Parathyroid adenoma (tissue), 2 donors: ENCODE measurements at regions not wholly inside any gene's neighbourhood (a gene's known extent, or its start where the extent isn't known, plus 50 kb on each side); places are given as distances from the start of the nearest gene placed in this dataset.

Experiments used
- H2AFZ ChIP-seq: fragments of 300-600 bp; sonication (generic); one replicate; pipeline ENCODE4 v1.7.0; 2017; ENCODE audit warnings: antibody characterized with exemption, mild to moderate bottlenecking
- H3K27ac ChIP-seq: fragments of 300-600 bp; sonication (generic); one replicate; pipeline ENCODE4 v1.7.0; 2017
- H3K27me3 ChIP-seq: fragments of 300-600 bp; sonication (generic); one replicate; pipeline ENCODE4 v1.7.0; 2017; ENCODE audit warnings: low read length; ENCODE audit not compliant: control insufficient read depth, insufficient read depth
- H3K36me3 ChIP-seq: fragments of 300-600 bp; sonication (generic); one replicate; pipeline ENCODE4 v1.7.0; 2017; ENCODE audit warnings: low read length; ENCODE audit not compliant: control insufficient read depth, insufficient read depth
- H3K4me1 ChIP-seq: fragments of 300-600 bp; sonication (generic); one replicate; pipeline ENCODE4 v1.7.0; 2017; ENCODE audit warnings: control low read depth
- H3K4me2 ChIP-seq: fragments of 300-600 bp; sonication (generic); one replicate; pipeline ENCODE4 v1.7.0; 2017; ENCODE audit warnings: low read length
- H3K4me3 ChIP-seq: fragments of 300-600 bp; sonication (generic); one replicate; pipeline ENCODE4 v1.7.0; 2017; ENCODE audit warnings: low read depth, low read length
- H3K79me2 ChIP-seq: fragments of 300-600 bp; sonication (generic); one replicate; pipeline ENCODE4 v1.7.0; 2017; ENCODE audit warnings: control low read depth
- H3K9ac ChIP-seq: fragments of 300-600 bp; sonication (generic); one replicate; pipeline ENCODE4 v1.7.0; 2017; ENCODE audit warnings: mild to moderate bottlenecking
- H3K9me3 ChIP-seq: fragments of 300-600 bp; sonication (generic); one replicate; pipeline ENCODE4 v1.7.0; 2017; ENCODE audit warnings: low read length; ENCODE audit not compliant: control insufficient read depth
- TF ChIP-seq, protein P1 (sequence below): fragments of 300-600 bp; sonication (generic); IDR thresholded peaks from one replicate; pipeline ENCODE4 v1.7.0; 2017; ENCODE audit warnings: antibody characterized with exemption, mild to moderate bottlenecking
- donor health status: primary hyperparathyroidism.

DNA sequence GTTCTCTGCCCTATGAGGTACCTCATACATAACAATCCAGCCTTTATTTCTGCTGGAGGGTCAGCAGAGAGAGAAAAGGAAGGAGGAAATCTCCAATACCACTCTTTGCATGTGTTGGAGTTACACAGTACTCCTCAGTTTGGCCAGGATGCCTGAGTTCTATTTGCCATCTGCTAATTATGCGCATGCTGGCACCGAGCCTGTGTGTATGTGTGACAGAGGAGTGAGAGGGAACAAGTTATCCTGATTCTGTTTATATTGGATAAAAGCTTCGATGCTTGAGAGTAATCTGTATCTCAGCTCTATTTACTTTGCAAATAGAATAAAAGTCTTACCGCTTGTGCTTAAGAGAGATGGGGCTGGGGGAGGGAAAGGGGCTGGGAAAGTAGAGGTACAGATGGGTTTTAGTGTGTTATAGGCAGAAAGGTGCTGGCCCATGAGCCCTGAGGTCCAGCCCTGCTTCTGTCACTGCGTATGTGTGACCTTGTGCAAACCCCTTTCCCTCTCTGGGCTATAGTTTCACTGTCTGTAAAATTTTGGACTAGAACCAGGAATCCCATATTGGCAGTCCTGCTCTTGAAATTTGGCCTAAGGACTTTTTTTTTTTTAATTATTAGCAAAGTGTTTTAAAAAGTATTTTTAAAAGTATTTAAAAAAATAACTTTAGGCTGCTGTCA lies 54.5 kb upstream of the PLXNA2 start:
- H2AFZ ChIP-seq = no peak overlapping the region
- no peaks in the 10 kb centered on the region for H3K36me3 ChIP-seq
- H3K4me1 ChIP-seq = no peaks in the 10 kb centered on the region
- H3K4me2 ChIP-seq = no peak overlapping the region
- no peak overlapping the region for H3K9ac ChIP-seq
- TF ChIP-seq, protein P1, sequence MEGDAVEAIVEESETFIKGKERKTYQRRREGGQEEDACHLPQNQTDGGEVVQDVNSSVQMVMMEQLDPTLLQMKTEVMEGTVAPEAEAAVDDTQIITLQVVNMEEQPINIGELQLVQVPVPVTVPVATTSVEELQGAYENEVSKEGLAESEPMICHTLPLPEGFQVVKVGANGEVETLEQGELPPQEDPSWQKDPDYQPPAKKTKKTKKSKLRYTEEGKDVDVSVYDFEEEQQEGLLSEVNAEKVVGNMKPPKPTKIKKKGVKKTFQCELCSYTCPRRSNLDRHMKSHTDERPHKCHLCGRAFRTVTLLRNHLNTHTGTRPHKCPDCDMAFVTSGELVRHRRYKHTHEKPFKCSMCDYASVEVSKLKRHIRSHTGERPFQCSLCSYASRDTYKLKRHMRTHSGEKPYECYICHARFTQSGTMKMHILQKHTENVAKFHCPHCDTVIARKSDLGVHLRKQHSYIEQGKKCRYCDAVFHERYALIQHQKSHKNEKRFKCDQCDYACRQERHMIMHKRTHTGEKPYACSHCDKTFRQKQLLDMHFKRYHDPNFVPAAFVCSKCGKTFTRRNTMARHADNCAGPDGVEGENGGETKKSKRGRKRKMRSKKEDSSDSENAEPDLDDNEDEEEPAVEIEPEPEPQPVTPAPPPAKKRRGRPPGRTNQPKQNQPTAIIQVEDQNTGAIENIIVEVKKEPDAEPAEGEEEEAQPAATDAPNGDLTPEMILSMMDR = no peak
- no peaks in the 10 kb centered on the region for H3K9me3 ChIP-seq
- no peak overlapping the region for H3K27ac ChIP-seq
- no peak overlapping the region for H3K4me3 ChIP-seq
- no peaks in the 10 kb centered on the region for H3K79me2 ChIP-seq
- H3K27me3 ChIP-seq = no peaks in the 10 kb centered on the region

DNA sequence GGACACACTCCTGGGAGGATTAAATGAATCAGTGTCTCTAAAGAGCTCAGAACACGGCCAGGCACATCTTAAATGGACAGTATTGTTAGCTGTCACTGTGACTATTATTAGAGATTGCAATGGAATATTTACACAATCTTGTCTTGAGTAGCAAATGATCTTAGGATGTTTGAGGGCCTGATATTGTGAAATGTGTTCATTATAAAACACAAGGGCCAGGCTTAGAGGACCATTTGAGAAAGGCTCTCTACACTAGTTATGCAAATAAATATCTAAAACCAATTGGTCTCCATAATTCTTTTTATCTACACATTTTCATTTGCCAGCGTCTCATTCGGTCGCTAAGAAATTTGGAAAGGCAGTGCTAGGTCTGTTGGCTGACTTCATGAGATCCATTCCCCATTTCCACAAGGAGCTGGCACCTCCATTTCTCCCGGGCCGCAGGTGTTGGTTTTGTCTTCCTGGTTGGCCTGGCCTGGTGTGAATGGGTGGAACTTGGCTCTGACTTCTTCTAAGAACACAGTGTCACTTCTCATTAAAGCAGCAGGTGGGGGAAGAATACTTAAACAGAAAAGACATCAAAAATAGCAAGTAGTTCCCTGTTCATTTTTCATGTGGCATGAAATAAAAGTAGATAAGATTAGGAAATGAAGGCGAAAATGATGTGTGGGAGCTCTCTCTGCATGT lies 56.0 kb upstream of the PLXNA2 start:
- TF ChIP-seq, protein P1 = no peak

DNA sequence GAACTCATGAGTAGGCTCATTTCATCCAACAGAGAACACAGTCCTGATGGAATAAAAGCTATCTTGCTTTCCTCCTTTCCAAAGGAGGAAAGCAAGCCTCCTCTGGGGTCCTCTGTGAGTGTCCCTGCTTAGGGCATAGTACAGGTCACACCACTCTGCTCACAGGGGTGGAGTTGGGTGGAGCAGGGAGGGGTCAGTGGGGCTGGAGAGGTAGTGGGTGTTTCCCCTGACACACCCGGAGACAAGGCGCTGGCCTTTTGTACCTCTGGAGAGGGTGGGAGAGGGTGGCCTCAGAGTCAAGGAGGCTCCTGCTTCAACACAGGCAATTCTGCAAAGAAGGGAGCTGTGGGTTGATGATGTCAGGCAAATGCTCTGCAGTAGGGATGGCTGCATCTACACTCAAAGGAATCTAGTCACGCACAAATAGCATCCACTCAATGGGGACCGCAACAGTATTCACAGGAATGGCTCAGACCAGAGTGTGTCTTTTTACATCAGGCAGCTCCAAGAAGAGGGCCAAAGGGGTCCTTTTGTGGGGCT lies 58.6 kb upstream of the PLXNA2 start:
- TF ChIP-seq, protein P1 = no peak
- Histone ChIP-seq H3K36me3 (no peaks in the 10 kb centered on the region), H3K9ac (no peak overlapping the region), H3K9me3 (no peaks in the 10 kb centered on the region), H3K27me3 (no peaks in the 10 kb centered on the region), H3K79me2 (no peaks in the 10 kb centered on the region), H3K4me2 (no peak overlapping the region), H2AFZ (no peak overlapping the region), H3K4me3 (no peak overlapping the region), H3K27ac (no peak overlapping the region), H3K4me1 (no peaks in the 10 kb centered on the region)

More for the DNA sequence above, 56.0 kb upstream of the PLXNA2 start:
- Histone ChIP-seq H3K4me2 (no peak overlapping the region), H3K4me1 (no peaks in the 10 kb centered on the region), H3K27me3 (no peaks in the 10 kb centered on the region), H3K27ac (no peak overlapping the region), H2AFZ (no peak overlapping the region), H3K9ac (no peak overlapping the region), H3K36me3 (no peaks in the 10 kb centered on the region), H3K9me3 (no peaks in the 10 kb centered on the region), H3K4me3 (no peak overlapping the region), H3K79me2 (no peaks in the 10 kb centered on the region)

DNA sequence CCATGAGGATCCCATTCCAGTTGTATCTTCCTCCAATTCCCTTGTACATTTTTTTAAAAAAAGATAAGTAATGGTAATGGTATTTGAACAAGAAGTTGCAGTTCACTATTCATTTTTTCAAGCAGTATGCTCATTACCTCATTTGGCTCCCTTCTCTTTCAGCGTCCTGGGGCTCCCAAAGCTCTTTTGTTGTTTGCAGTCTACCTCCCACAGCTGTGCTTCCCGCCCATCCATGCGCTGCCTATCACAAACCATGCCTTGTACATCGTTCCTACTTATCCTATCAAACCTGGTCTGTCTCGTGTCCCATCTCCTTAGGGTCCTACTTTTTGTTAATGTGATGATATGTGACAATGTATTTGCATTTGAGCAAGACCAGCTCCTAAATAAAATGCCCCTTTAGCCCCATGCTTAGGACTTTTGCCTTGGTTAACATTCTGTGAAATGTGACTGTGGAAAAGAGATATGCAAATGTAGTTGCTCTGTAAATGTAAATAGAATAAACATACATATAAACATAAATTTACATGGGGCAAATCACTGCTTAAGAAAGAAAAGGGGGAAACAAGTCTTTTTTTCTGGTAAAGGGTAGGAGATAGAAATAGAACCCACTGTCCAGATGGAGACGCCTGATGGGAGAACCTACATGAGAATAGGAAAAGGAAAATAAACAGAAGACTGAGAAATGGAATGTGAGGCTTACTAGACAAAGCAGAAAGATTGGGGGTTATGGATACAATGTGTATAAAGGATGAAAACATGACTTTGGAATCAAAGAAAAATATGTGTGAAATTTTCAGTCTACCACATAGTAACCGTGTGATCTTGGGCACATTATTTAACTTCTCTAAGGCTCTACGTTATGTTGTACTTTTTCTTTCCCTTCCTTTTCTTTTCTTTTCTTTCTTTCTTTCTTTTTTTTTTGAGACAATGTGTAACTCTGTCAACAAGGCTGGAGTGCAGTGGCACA lies 59.8 kb upstream of the PLXNA2 start:
- Histone ChIP-seq H3K4me3 (no peak overlapping the region), H3K9ac (no peak overlapping the region), H3K27ac (no peak overlapping the region), H3K79me2 (no peaks in the 10 kb centered on the region), H3K4me1 (no peaks in the 10 kb centered on the region), H3K4me2 (no peak overlapping the region), H3K9me3 (no peaks in the 10 kb centered on the region), H3K36me3 (no peaks in the 10 kb centered on the region), H3K27me3 (no peaks in the 10 kb centered on the region), H2AFZ (no peak overlapping the region)
- TF ChIP-seq, protein P1 = no peak
